GM20000 (cell line): ENCODE measurements at regions not wholly inside any gene's neighbourhood (a gene's known extent, or its start where the extent isn't known, plus 50 kb on each side); places are given as distances from the start of the nearest gene placed in this dataset.

Experiments used
- DNase-seq: peaks from one replicate; pipeline ENCODE4 v3.0.0; 2012; ENCODE audit warnings: low spot score
- CTCF ChIP-seq: IDR thresholded peaks from 2 replicates; pipeline ENCODE4 v1.5.1; 2012; ENCODE audit warnings: mild to moderate bottlenecking, control low read depth; ENCODE audit errors: extremely low read depth, missing control alignments

- no peak for TF ChIP-seq CTCF
- no peak for DNase-seq
Observed at GRCh38 chr2:111653103-111653624, 230.8 kb downstream of the ANAPC1 start.

GRCh38 chr2:111653913-111654312 lies 230.1 kb downstream of the ANAPC1 start:
- no peak for DNase-seq
- no peak for TF ChIP-seq CTCF

- no peak for TF ChIP-seq CTCF
- no peak for DNase-seq
Observed at GRCh38 chr2:111654829-111655228, 229.2 kb downstream of the ANAPC1 start.

- TF ChIP-seq CTCF = no peak
- no peak for DNase-seq
Observed at GRCh38 chr2:111656436-111656835, 227.6 kb downstream of the ANAPC1 start.

- no peak for DNase-seq
- TF ChIP-seq CTCF = no peak
Observed at GRCh38 chr2:111656894-111657293, 227.1 kb downstream of the ANAPC1 start.

GRCh38 chr2:111657351-111657975 lies 226.5 kb downstream of the ANAPC1 start:
- no peak for DNase-seq
- TF ChIP-seq CTCF = no peak

- TF ChIP-seq CTCF = no peak
- DNase-seq = no peak
Observed at GRCh38 chr2:111659361-111660333, 224.3 kb downstream of the ANAPC1 start.
